K562 (cell line): ENCODE measurements at regions not wholly inside any gene's neighbourhood (a gene's known extent, or its start where the extent isn't known, plus 50 kb on each side); places are given as distances from the start of the nearest gene placed in this dataset.

Source experiments
- ATAC-seq: fragments of 200-7000 bp; cut with Tn5 transposase; 3 replicates; pipeline ENCODE4 v1.9.1; 2020; ENCODE audit warnings: moderate library complexity
- BruUV-seq: library from RNA; stranded (reverse); fragments of 400-500 nt; replicated peaks from 2 replicates; lab custom pipeline; 2021; lab: Mats Ljungman, UMichigan
- CTCF ChIA-PET: fragments of 300-600 bp; formaldehyde crosslinking; extraction: SDS; loops from one replicate; lab custom pipeline; 2021; ENCODE audit warnings: low intra/inter-chr PET ratio; lab: Yijun Ruan, JAX
- POLR2A ChIA-PET: fragments of 300-600, 350-650 bp; sonication (Branson Sonifier 250); formaldehyde crosslinking; extraction: SDS; loops from one replicate; lab custom pipeline; 2021; ENCODE audit warnings: antibody characterized with exemption, inconsistent platforms; lab: Yijun Ruan, JAX
- DNase-seq, 4 experiments: peaks; one replicate each; pipeline versions ENCODE4 v3.0.0 to v3.0.0-alpha.2; 2011 to 2018; ENCODE audit warnings: low spot score in 3 of 4, mixed read lengths in 3 of 4; ENCODE audit errors: extremely low read depth in 1 of 4
- FAIRE-seq: peaks from 2 replicates; lab custom pipeline; 2011; peaks lifted over from hg19 to GRCh38; lab: Jason Lieb, UNC
- H2AFZ ChIP-seq: 2 replicates; pipeline ENCODE4 v1.6.0; 2011; ENCODE audit warnings: low read depth, low read length, control low read depth, inconsistent platforms
- H3K27ac ChIP-seq: fragments of 200-600 bp; 3 replicates; pipeline ENCODE4 v1.8.0; 2011; ENCODE audit warnings: low read depth, mild to moderate bottlenecking, control low read depth, inconsistent platforms, low read length, moderate library complexity, mixed read lengths; ENCODE audit errors: extremely low read depth
- H3K27me3 ChIP-seq, 2 experiments: fragments of 300-600 bp in 1 of 2; 2 replicates in 1 of 2; 3 replicates in 1 of 2; pipeline versions ENCODE4 v1.6.0 to v1.8.0; 2011; ENCODE audit warnings: inconsistent platforms in 2 of 2, low read length in 2 of 2, mild to moderate bottlenecking in 1 of 2, mixed read lengths in 1 of 2, moderate library complexity in 1 of 2; ENCODE audit not compliant: control insufficient read depth in 2 of 2, insufficient read depth in 2 of 2
- H3K36me3 ChIP-seq: fragments of 300-600 bp; 3 replicates; pipeline ENCODE4 v1.8.0; 2011; ENCODE audit warnings: mild to moderate bottlenecking, low read length, inconsistent platforms; ENCODE audit not compliant: control insufficient read depth, insufficient read depth
- H3K4me1 ChIP-seq, 2 experiments: fragments of 200-600 bp in 1 of 2; replicated peaks in 1 of 2; 2 replicates in 1 of 2; 3 replicates in 1 of 2; pipeline versions ENCODE4 v1.5.1 to v1.8.0; 2011; ENCODE audit warnings: inconsistent platforms in 2 of 2, low read length in 2 of 2, mild to moderate bottlenecking in 1 of 2, mixed read lengths in 1 of 2, moderate library complexity in 1 of 2; ENCODE audit not compliant: control insufficient read depth in 2 of 2, insufficient read depth in 2 of 2
- H3K4me2 ChIP-seq: 2 replicates; pipeline ENCODE4 v1.6.1; 2011; ENCODE audit warnings: low read length, control low read depth, inconsistent platforms, mixed read lengths; ENCODE audit not compliant: insufficient read depth
- H3K4me3 ChIP-seq: fragments of 200-600 bp; sonication (generic), shearing (Covaris generic); 2 replicates; pipeline ENCODE4 v1.5.1; 2016; ENCODE audit warnings: control low read depth, inconsistent platforms
- H3K79me2 ChIP-seq: fragments of 200-600 bp; 3 replicates; pipeline ENCODE4 v1.8.0; 2011; ENCODE audit warnings: low read length, inconsistent platforms; ENCODE audit not compliant: control insufficient read depth, insufficient read depth
- H3K9ac ChIP-seq, 2 experiments: 2 replicates each; pipeline versions ENCODE4 v1.6.0 to v1.6.1; 2011; ENCODE audit warnings: low read depth in 2 of 2, low read length in 2 of 2, control low read depth in 1 of 2, inconsistent platforms in 1 of 2, mild to moderate bottlenecking in 1 of 2, mixed read lengths in 1 of 2; ENCODE audit not compliant: insufficient read depth in 1 of 2
- H3K9me1 ChIP-seq: one replicate; pipeline ENCODE4 v1.6.0; 2011; ENCODE audit warnings: inconsistent platforms, mild to moderate bottlenecking, low read length, moderate library complexity; ENCODE audit not compliant: control insufficient read depth, insufficient read depth
- H3K9me3 ChIP-seq: replicated peaks from 2 replicates; pipeline ENCODE4 v1.5.1; 2011; ENCODE audit warnings: low read depth, low read length, inconsistent platforms; ENCODE audit not compliant: control insufficient read depth, insufficient read depth
- H4K20me1 ChIP-seq: replicated peaks from 2 replicates; pipeline ENCODE4 v1.6.1; 2011; ENCODE audit warnings: low read length, inconsistent platforms, mixed read lengths; ENCODE audit not compliant: control insufficient read depth, insufficient read depth
- BRD9 ChIP-seq: fragments of 450-650 bp; IDR thresholded peaks from 2 replicates; pipeline ENCODE4 v1.6.1; 2018; ENCODE audit warnings: low read depth; ENCODE audit not compliant: partially characterized antibody
- BRF1 ChIP-seq: IDR thresholded peaks from 3 replicates; pipeline ENCODE4 v1.6.1; 2011; ENCODE audit warnings: borderline replicate concordance, mild to moderate bottlenecking; ENCODE audit not compliant: insufficient read length; ENCODE audit errors: extremely low read depth
- ELF4 ChIP-seq: fragments of 450-650 bp; formaldehyde crosslinking; IDR thresholded peaks from 2 replicates; pipeline ENCODE4 v1.4.0; 2022; ENCODE audit warnings: missing genetic modification characterization
- EWSR1 ChIP-seq: fragments of 450-650 bp; IDR thresholded peaks from 2 replicates; pipeline ENCODE4 v1.6.1; 2018; ENCODE audit warnings: borderline replicate concordance, mild to moderate bottlenecking, low read depth, moderate library complexity; ENCODE audit not compliant: partially characterized antibody
- FOXK2 ChIP-seq, 2 experiments: fragments of 450-650 bp; IDR thresholded peaks in 1 of 2; conservative IDR thresholded peaks in 1 of 2; 2 replicates each; pipeline ENCODE4 v1.6.1; 2016; ENCODE audit warnings: low read depth in 2 of 2, mild to moderate bottlenecking in 1 of 2
- GATAD2B ChIP-seq: fragments of 450-650 bp; IDR thresholded peaks from 2 replicates; pipeline ENCODE4 v1.6.1; 2017; ENCODE audit warnings: mild to moderate bottlenecking, borderline replicate concordance
- NR2F6 ChIP-seq: fragments of 450-650 bp; formaldehyde crosslinking; IDR thresholded peaks from 2 replicates; pipeline ENCODE4 v1.4.0; 2020; ENCODE audit warnings: mild to moderate bottlenecking
- PHF21A ChIP-seq: fragments of 450-650 bp; IDR thresholded peaks from 2 replicates; pipeline ENCODE4 v1.6.1; 2017; ENCODE audit warnings: low read depth, borderline replicate concordance
- RHOXF2B ChIP-seq: fragments of 250-450 bp; sonication (Bioruptor Pico); conservative IDR thresholded peaks from 2 replicates; pipeline ENCODE4 v1.5.1; 2021
- TAF9B ChIP-seq: fragments of 450-650 bp; IDR thresholded peaks from 2 replicates; pipeline ENCODE4 v1.6.1; 2018; ENCODE audit warnings: mild to moderate bottlenecking; ENCODE audit not compliant: partially characterized antibody
- ZNF764 ChIP-seq: fragments of 250-450 bp; sonication (Bioruptor Pico); IDR thresholded peaks from 2 replicates; pipeline ENCODE4 v1.4.0; 2020; ENCODE audit warnings: low read depth, mild to moderate bottlenecking, moderate library complexity
- ZNF785 ChIP-seq: fragments of 250-450 bp; sonication (Bioruptor Pico); IDR thresholded peaks from 2 replicates; pipeline ENCODE4 v1.4.0; 2020; ENCODE audit warnings: mild to moderate bottlenecking
- ZNF79 ChIP-seq: fragments of 250-450 bp; sonication (Bioruptor Pico); IDR thresholded peaks from 2 replicates; pipeline ENCODE4 v1.4.0; 2020; ENCODE audit warnings: low read depth, mild to moderate bottlenecking, moderate library complexity
- WGBS: fragments of 100-300 bp; shearing (Covaris generic); methylation state at CpG from one replicate; pipeline ENCODE4 v1.1.6; 2016; ENCODE audit warnings: low coverage, mixed read lengths; ENCODE audit not compliant: insufficient coverage; ENCODE audit errors: missing lambda C conversion rate; 5-methylcytosine and 5-hydroxymethylcytosine counted together
- in situ Hi-C: fragments of 300-500 bp; cut with MboI; formaldehyde crosslinking; loops from 4 replicates; pipeline ENCODE4 v1.15.0; 2018; ENCODE audit warnings: inconsistent platforms, mixed read lengths
- intact Hi-C: fragments of 100-400 bp; cut with micrococcal nuclease; formaldehyde crosslinking; loops from 2 replicates; pipeline ENCODE4 v1.14.2; 2022
- TF ChIP-seq, protein P1 (sequence below): IDR thresholded peaks from 2 replicates; pipeline ENCODE4 v1.6.1; 2016; ENCODE audit warnings: missing genetic modification characterization, missing compliant biosample characterization
- TF ChIP-seq, protein P2 (sequence below): fragments of 450-650 bp; formaldehyde crosslinking; IDR thresholded peaks from 2 replicates; pipeline ENCODE4 v1.4.0; 2020; ENCODE audit warnings: mild to moderate bottlenecking, mixed read lengths

DNA sequence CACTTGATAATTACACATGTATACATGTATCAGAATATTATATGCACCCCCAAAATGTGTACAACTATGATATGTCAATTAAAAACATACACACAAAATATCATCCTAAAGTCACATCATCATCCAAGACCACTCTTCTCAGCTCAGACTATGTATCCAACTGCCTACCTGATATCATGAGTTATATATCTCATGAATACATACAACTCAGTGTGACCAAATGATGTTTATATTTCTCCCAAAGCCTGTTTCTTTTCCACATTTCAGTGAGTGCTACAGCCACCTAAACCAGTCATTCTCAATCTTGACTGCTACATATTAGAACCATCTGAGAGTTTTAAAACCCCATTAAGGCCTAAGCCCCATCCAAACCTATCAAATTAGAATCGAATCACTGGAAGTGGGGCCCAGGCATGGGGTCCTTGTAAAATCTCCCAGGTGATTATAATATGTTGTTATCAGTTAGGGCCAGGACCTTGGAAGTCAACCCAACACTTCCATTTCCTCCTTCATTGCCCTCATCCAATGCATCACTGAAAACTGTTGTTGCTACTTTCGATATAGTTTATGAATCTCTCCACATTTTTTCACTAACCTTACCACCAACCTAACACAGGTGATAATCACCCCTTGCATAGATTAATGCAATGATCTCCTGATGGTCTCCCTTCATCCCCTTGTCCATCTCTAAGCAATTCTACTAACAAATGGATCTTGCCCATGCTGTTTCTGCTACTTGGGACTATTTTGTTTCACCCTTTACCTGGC, 53.8 kb upstream of the ITGB8 start:
- no peak for FAIRE-seq

More for the DNA sequence above, 53.8 kb upstream of the ITGB8 start:
- Histone ChIP-seq H3K36me3 (no peaks in the 10 kb centered on the region), H3K4me3 (no peak overlapping the region), H4K20me1 (no peaks in the 10 kb centered on the region), H3K27me3 (no peaks in the 10 kb centered on the region), H3K9me3 (no peaks in the 10 kb centered on the region; the same call in 1 of the 2 replicates), H3K9ac (no peak overlapping the region), H2AFZ (peak overlapping the region; percentile 58; the same call in 1 of the 2 replicates), H3K4me2 (no peak overlapping the region), H3K4me1 (no peaks in the 10 kb centered on the region), H3K27ac (no peak overlapping the region), H3K79me2 (no peaks in the 10 kb centered on the region), H3K9me1 (no peaks in the 10 kb centered on the region)
- in situ Hi-C loops (no loop called here), intact Hi-C loops (no loop called here)
- ATAC-seq (no peak), DNase-seq (no peak)
- WGBS = 46% methylated on average over 2 of the region's 2 CpGs
- no TSS peak for BruUV-seq
- CTCF ChIA-PET = no interaction called here
- POLR2A ChIA-PET = no interaction called here
- TF ChIP-seq RHOXF2B (no peak), BRF1 (no peak), ZNF764 (CRISPR knock-in tag) (no peak), FOXK2 (conservative IDR thresholded peaks at IDR 0.05 in 1 of 2, IDR thresholded peaks at IDR 0.05 in 1 of 2; ENCODE audit: low read depth in 2 of 2) (no peak), EWSR1 (no peak), NR2F6 (CRISPR knock-in tag) (no peak), ZNF79 (CRISPR knock-in tag) (no peak), GATAD2B (no peak), ELF4 (no peak), TAF9B (no peak), BRD9 (no peak), ZNF785 (CRISPR knock-in tag) (no peak), PHF21A (no peak)
- TF ChIP-seq, protein P1, sequence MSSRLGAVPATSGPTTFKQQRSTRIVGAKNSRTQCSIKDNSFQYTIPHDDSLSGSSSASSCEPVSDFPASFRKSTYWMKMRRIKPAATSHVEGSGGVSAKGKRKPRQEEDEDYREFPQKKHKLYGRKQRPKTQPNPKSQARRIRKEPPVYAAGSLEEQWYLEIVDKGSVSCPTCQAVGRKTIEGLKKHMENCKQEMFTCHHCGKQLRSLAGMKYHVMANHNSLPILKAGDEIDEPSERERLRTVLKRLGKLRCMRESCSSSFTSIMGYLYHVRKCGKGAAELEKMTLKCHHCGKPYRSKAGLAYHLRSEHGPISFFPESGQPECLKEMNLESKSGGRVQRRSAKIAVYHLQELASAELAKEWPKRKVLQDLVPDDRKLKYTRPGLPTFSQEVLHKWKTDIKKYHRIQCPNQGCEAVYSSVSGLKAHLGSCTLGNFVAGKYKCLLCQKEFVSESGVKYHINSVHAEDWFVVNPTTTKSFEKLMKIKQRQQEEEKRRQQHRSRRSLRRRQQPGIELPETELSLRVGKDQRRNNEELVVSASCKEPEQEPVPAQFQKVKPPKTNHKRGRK (tag) = no peak
- TF ChIP-seq, protein P2, sequence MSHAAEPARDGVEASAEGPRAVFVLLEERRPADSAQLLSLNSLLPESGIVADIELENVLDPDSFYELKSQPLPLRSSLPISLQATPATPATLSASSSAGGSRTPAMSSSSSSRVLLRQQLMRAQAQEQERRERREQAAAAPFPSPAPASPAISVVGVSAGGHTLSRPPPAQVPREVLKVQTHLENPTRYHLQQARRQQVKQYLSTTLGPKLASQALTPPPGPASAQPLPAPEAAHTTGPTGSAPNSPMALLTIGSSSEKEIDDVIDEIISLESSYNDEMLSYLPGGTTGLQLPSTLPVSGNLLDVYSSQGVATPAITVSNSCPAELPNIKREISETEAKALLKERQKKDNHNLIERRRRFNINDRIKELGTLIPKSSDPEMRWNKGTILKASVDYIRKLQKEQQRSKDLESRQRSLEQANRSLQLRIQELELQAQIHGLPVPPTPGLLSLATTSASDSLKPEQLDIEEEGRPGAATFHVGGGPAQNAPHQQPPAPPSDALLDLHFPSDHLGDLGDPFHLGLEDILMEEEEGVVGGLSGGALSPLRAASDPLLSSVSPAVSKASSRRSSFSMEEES (CRISPR knock-in tag) = no peak
